Prostate gland (tissue), 2 donors: ENCODE measurements at regions not wholly inside any gene's neighbourhood (a gene's known extent, or its start where the extent isn't known, plus 50 kb on each side); places are given as distances from the start of the nearest gene placed in this dataset.

Experiments
- POLR2A ChIP-seq: fragments of 450-650 bp; IDR thresholded peaks from one replicate; pipeline ENCODE4 v1.6.1; 2016; ENCODE audit warnings: antibody characterized with exemption, mild to moderate bottlenecking
- POLR2AphosphoS5 ChIP-seq: sonication (generic); formaldehyde crosslinking; IDR thresholded peaks from one replicate; pipeline ENCODE4 v1.6.1; 2017; ENCODE audit warnings: antibody characterized with exemption
- TF ChIP-seq, protein P1 (sequence below), 4 experiments: fragments of 200-600 bp in 2 of 4; fragments of 450-650 bp in 2 of 4; sonication (generic) in 2 of 4; IDR thresholded peaks; 1 replicate in 3 of 4; 2 replicates in 1 of 4; pipeline ENCODE4 v1.5.1; 2016 to 2019; ENCODE audit warnings: antibody characterized with exemption in 4 of 4, mild to moderate bottlenecking in 2 of 4, moderate library complexity in 2 of 4

DNA sequence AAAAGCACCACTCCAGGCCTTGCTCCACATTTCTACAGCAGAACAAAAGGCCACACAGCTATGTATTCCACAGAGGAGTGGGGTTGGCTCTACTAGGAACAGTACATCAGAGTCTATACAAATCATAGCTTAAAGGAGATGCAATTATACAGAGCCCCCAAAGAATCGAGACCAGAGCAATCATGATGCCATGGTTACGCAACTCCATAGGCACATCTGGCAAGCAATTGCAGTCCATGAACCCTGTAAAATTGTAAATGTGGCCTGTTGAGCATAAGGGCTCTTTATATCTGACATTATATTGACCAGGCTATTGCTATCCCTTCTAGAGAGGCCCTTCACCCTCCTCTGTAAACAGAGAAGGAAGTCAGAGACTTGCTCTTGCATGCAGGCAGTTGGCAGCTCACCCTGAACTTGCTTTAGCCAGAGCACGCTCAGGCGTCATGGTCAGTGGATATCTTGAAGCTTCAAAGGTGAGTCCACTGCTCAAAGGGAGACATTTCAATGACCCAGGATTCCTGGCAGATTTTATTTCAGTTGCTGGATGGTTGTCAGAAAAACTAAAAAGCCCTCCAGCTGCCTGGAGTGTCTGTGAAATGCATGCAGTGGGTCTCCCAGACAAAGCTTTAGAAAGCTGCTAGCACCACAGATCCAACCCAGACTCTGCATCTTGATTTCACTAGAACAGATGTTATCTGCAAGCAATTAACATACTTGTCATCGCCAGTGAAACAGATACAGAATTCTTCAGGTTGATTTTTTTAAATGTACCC, 357.2 kb downstream of the CENPW start:
- TF ChIP-seq, protein P1, sequence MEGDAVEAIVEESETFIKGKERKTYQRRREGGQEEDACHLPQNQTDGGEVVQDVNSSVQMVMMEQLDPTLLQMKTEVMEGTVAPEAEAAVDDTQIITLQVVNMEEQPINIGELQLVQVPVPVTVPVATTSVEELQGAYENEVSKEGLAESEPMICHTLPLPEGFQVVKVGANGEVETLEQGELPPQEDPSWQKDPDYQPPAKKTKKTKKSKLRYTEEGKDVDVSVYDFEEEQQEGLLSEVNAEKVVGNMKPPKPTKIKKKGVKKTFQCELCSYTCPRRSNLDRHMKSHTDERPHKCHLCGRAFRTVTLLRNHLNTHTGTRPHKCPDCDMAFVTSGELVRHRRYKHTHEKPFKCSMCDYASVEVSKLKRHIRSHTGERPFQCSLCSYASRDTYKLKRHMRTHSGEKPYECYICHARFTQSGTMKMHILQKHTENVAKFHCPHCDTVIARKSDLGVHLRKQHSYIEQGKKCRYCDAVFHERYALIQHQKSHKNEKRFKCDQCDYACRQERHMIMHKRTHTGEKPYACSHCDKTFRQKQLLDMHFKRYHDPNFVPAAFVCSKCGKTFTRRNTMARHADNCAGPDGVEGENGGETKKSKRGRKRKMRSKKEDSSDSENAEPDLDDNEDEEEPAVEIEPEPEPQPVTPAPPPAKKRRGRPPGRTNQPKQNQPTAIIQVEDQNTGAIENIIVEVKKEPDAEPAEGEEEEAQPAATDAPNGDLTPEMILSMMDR (IDR thresholded peaks at IDR 0.05): no peak
- TF ChIP-seq POLR2A (no peak), POLR2AphosphoS5 (no peak)
